Neural cell (in vitro differentiated cells): ENCODE measurements at regions not wholly inside any gene's neighbourhood (a gene's known extent, or its start where the extent isn't known, plus 50 kb on each side); places are given as distances from the start of the nearest gene placed in this dataset.

Experiments used
- H2AFZ ChIP-seq: fragments of 200-600, 300-800 bp; sonication (generic), shearing (Covaris generic); 2 replicates; pipeline ENCODE4 v1.6.0; 2014; ENCODE audit warnings: low read depth, mild to moderate bottlenecking, antibody characterized with exemption, low read length, moderate library complexity
- H3F3A ChIP-seq: fragments of 200-600 bp; shearing (Covaris generic); 2 replicates; pipeline ENCODE4 v1.6.1; 2016; ENCODE audit warnings: mild to moderate bottlenecking, moderate library complexity, mixed read lengths, antibody characterized with exemption, low read length; ENCODE audit not compliant: insufficient read depth, poor library complexity, severe bottlenecking
- H3K27ac ChIP-seq: fragments of 200-600, 300-800 bp; sonication (generic), shearing (Covaris generic); 2 replicates; pipeline ENCODE4 v1.5.1; 2014; ENCODE audit warnings: mild to moderate bottlenecking, low read length, moderate library complexity
- H3K27me3 ChIP-seq: fragments of 300-800, 200-600 bp; sonication (generic), shearing (Covaris generic); 2 replicates; pipeline ENCODE4 v1.6.0; 2014; ENCODE audit warnings: mild to moderate bottlenecking, low read depth, low read length, moderate library complexity; ENCODE audit not compliant: insufficient read depth
- H3K36me3 ChIP-seq: fragments of 300-800, 200-600 bp; sonication (generic), shearing (Covaris generic); 2 replicates; pipeline ENCODE4 v1.5.1; 2014; ENCODE audit warnings: mild to moderate bottlenecking, antibody characterized with exemption, low read length, moderate library complexity; ENCODE audit not compliant: insufficient read depth
- H3K4me2 ChIP-seq: fragments of 300-800, 200-600 bp; sonication (generic), shearing (Covaris generic); 2 replicates; pipeline ENCODE4 v1.6.0; 2014; ENCODE audit warnings: mild to moderate bottlenecking, low read length
- H3K4me3 ChIP-seq: fragments of 300-800, 200-600 bp; sonication (generic), shearing (Covaris generic); 2 replicates; pipeline ENCODE4 v1.5.1; 2014; ENCODE audit warnings: mild to moderate bottlenecking, low read length, moderate library complexity
- H3K79me2 ChIP-seq: fragments of 200-600 bp; shearing (Covaris generic); replicated peaks from 2 replicates; pipeline ENCODE4 v1.6.0; 2014; ENCODE audit warnings: mild to moderate bottlenecking, low read length, moderate library complexity; ENCODE audit not compliant: insufficient read depth
- H3K9ac ChIP-seq: fragments of 300-800, 200-600 bp; sonication (generic), shearing (Covaris generic); 2 replicates; pipeline ENCODE4 v1.6.1; 2016; ENCODE audit warnings: mild to moderate bottlenecking, low read length, mixed read lengths
- H3K9me2 ChIP-seq: fragments of 200-600 bp; shearing (Covaris generic); 2 replicates; pipeline ENCODE4 v1.6.1; 2016; ENCODE audit warnings: mild to moderate bottlenecking, low read length, mixed read lengths; ENCODE audit not compliant: insufficient read depth
- H3K9me3 ChIP-seq: fragments of 200-600, 300-800 bp; sonication (generic), shearing (Covaris generic); 2 replicates; pipeline ENCODE4 v1.6.1; 2016; ENCODE audit warnings: mild to moderate bottlenecking, mixed run types, low read length, moderate library complexity, mixed read lengths
- H4K20me1 ChIP-seq: fragments of 200-600 bp; shearing (Covaris generic); 2 replicates; pipeline ENCODE4 v1.6.1; 2016; ENCODE audit warnings: mild to moderate bottlenecking, mixed run types; ENCODE audit not compliant: insufficient read depth
- EP300 ChIP-seq: fragments of 450-650 bp; conservative IDR thresholded peaks from 2 replicates; pipeline ENCODE4 v1.6.1; 2014; ENCODE audit warnings: antibody characterized with exemption, mild to moderate bottlenecking, moderate library complexity; ENCODE audit not compliant: poor library complexity, severe bottlenecking
- EZH2 ChIP-seq: fragments of 200-600, 300-800 bp; shearing (Covaris generic), sonication (generic); IDR thresholded peaks from 2 replicates; pipeline ENCODE4 v1.6.1; 2014; ENCODE audit warnings: antibody characterized with exemption, low read length, borderline replicate concordance, mild to moderate bottlenecking; ENCODE audit not compliant: insufficient read depth, poor library complexity, severe bottlenecking
- MXI1 ChIP-seq: fragments of 450-650 bp; conservative IDR thresholded peaks from 2 replicates; pipeline ENCODE4 v1.6.1; 2014; ENCODE audit warnings: antibody characterized with exemption, mild to moderate bottlenecking; ENCODE audit not compliant: poor library complexity, severe bottlenecking
- POLR2AphosphoS5 ChIP-seq: IDR thresholded peaks from 2 replicates; pipeline ENCODE4 v1.6.1; 2012
- RAD21 ChIP-seq: fragments of 450-650 bp; conservative IDR thresholded peaks from 2 replicates; pipeline ENCODE4 v1.6.1; 2014; ENCODE audit warnings: antibody characterized with exemption, mild to moderate bottlenecking, moderate library complexity
- REST ChIP-seq: IDR thresholded peaks from 2 replicates; pipeline ENCODE4 v1.6.1; 2012; ENCODE audit warnings: borderline replicate concordance
- SMC3 ChIP-seq: fragments of 450-650 bp; conservative IDR thresholded peaks from 2 replicates; pipeline ENCODE4 v1.6.1; 2014; ENCODE audit warnings: antibody characterized with exemption, mild to moderate bottlenecking, moderate library complexity; ENCODE audit not compliant: poor library complexity
- TAF1 ChIP-seq: IDR thresholded peaks from 2 replicates; pipeline ENCODE4 v1.6.1; 2012; ENCODE audit warnings: low read depth
- TF ChIP-seq, protein P1 (sequence below): fragments of 450-650 bp; IDR thresholded peaks from 2 replicates; pipeline ENCODE4 v1.5.1; 2014; ENCODE audit warnings: antibody characterized with exemption, mild to moderate bottlenecking, moderate library complexity; ENCODE audit not compliant: poor library complexity, severe bottlenecking

DNA sequence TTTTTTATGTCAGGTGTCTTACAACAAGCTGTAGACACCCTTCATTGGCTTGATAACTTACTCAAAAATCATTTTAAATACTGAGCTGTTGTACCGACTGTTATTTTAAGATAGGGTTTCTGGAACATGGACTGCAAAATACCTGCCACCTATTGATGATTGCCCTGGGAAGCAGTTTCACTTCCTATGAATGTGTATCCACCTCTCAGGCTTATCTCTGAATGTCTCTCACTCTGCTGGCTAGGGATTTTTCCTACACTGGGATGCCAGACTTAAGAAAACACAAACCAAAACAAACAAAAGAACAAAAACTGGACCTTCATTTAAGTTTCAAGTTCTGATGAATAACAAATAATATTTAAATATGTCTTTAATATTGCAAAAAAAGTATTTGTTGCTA, 663.7 kb downstream of the EFNB2 start:
- no peaks in the 10 kb centered on the region for H3K79me2 ChIP-seq
- H3K4me3 ChIP-seq: no peak overlapping the region
- H3K4me2 ChIP-seq: no peak overlapping the region
- no peak overlapping the region for H2AFZ ChIP-seq
- TF ChIP-seq, protein P1, sequence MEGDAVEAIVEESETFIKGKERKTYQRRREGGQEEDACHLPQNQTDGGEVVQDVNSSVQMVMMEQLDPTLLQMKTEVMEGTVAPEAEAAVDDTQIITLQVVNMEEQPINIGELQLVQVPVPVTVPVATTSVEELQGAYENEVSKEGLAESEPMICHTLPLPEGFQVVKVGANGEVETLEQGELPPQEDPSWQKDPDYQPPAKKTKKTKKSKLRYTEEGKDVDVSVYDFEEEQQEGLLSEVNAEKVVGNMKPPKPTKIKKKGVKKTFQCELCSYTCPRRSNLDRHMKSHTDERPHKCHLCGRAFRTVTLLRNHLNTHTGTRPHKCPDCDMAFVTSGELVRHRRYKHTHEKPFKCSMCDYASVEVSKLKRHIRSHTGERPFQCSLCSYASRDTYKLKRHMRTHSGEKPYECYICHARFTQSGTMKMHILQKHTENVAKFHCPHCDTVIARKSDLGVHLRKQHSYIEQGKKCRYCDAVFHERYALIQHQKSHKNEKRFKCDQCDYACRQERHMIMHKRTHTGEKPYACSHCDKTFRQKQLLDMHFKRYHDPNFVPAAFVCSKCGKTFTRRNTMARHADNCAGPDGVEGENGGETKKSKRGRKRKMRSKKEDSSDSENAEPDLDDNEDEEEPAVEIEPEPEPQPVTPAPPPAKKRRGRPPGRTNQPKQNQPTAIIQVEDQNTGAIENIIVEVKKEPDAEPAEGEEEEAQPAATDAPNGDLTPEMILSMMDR: no peak
- TF ChIP-seq RAD21 (no peak), POLR2AphosphoS5 (no peak)
- H3K27ac ChIP-seq: no peak overlapping the region
- no peaks in the 10 kb centered on the region for H3K9me3 ChIP-seq
- no peak overlapping the region for H3K9ac ChIP-seq
- H3K9me2 ChIP-seq: no peaks in the 10 kb centered on the region
- H3K27me3 ChIP-seq: no peaks in the 10 kb centered on the region
- no peaks in the 10 kb centered on the region for H3F3A ChIP-seq
- no peaks in the 10 kb centered on the region for H3K36me3 ChIP-seq
- H4K20me1 ChIP-seq: no peaks in the 10 kb centered on the region

GRCh38 chr13:105871326-105871725, 664.1 kb downstream of the EFNB2 start:
- Histone ChIP-seq H3K27ac (no peak overlapping the region), H3K9ac (no peak overlapping the region), H3K36me3 (no peaks in the 10 kb centered on the region), H4K20me1 (no peaks in the 10 kb centered on the region), H3K9me3 (no peaks in the 10 kb centered on the region), H2AFZ (no peak overlapping the region), H3K4me2 (no peak overlapping the region), H3K9me2 (no peaks in the 10 kb centered on the region), H3K79me2 (no peaks in the 10 kb centered on the region), H3K4me3 (no peak overlapping the region), H3F3A (no peaks in the 10 kb centered on the region), H3K27me3 (no peaks in the 10 kb centered on the region)
- TF ChIP-seq TAF1: no peak
- TF ChIP-seq EZH2: no peak
- TF ChIP-seq POLR2AphosphoS5: no peak
- no peak for TF ChIP-seq MXI1
- no peak for TF ChIP-seq RAD21
- TF ChIP-seq, protein P1: no peak
- no peak for TF ChIP-seq EP300
- TF ChIP-seq SMC3: no peak
- TF ChIP-seq REST: no peak
